Upper lobe of left lung (tissue), 4 donors: ENCODE measurements at regions not wholly inside any gene's neighbourhood (a gene's known extent, or its start where the extent isn't known, plus 50 kb on each side); places are given as distances from the start of the nearest gene placed in this dataset.

Source experiments
- CTCF ChIP-seq, 6 experiments: fragments of 450-650 bp in 4 of 6; fragments of 200-600 bp in 2 of 6; sonication (generic) in 2 of 6; IDR thresholded peaks; one replicate each; pipeline ENCODE4 v1.5.1; 2016 to 2019; ENCODE audit warnings: antibody characterized with exemption in 6 of 6
- POLR2AphosphoS5 ChIP-seq, 2 donors: sonication (generic); formaldehyde crosslinking; IDR thresholded peaks; one replicate each; pipeline ENCODE4 v1.5.1; 2017; ENCODE audit warnings: antibody characterized with exemption in 2 of 2

- TF ChIP-seq CTCF (IDR thresholded peaks at IDR 0.05) (no peak), POLR2AphosphoS5 (IDR thresholded peaks at IDR 0.05) (no peak)
These were observed 1490.8 kb downstream of the BRINP3 start for GRCh38 chr1:188986745-188987417.
